ENCODE measurements at regions not wholly inside any gene's neighbourhood (a gene's known extent, or its start where the extent isn't known, plus 50 kb on each side); places are given as distances from the start of the nearest gene placed in this dataset.

- H3K9me3 ChIP-seq = no peaks in the 10 kb centered on the region
- TF ChIP-seq POLR2A (IDR thresholded peaks at IDR 0.05) (no peak), EP300 (IDR thresholded peaks at IDR 0.05) (no peak), CTCF (IDR thresholded peaks at IDR 0.05) (no peak)
- no peaks in the 10 kb centered on the region for H3K36me3 ChIP-seq
- no peaks in the 10 kb centered on the region for H3K4me1 ChIP-seq (ENCODE audit: insufficient read depth)
- 67 to 74% (median 71%) methylated on average over 4 of the region's 4 CpGs for WGBS, 3 donors
- no peak overlapping the region for H3K27ac ChIP-seq
- H3K4me3 ChIP-seq = no peak overlapping the region
- H3K27me3 ChIP-seq = no peaks in the 10 kb centered on the region
- DNase-seq = no peak
- intact Hi-C loops (cut with DNase I) = no loop called here
Observed at GRCh38 chr10:129168660-129169059, 298.4 kb upstream of the MGMT start.

GRCh38 chr10:129169115-129169514, 297.9 kb upstream of the MGMT start:
- H3K27ac ChIP-seq = no peak overlapping the region
- 81 to 83% (median 82%) methylated on average over 6 of the region's 6 CpGs for WGBS, 3 donors
- no peak overlapping the region for H3K4me3 ChIP-seq
- H3K4me1 ChIP-seq (ENCODE audit: insufficient read depth) = no peaks in the 10 kb centered on the region
- intact Hi-C loops (cut with DNase I) = no loop called here
- H3K9me3 ChIP-seq = no peaks in the 10 kb centered on the region
- no peak for DNase-seq
- H3K36me3 ChIP-seq = no peaks in the 10 kb centered on the region
- TF ChIP-seq EP300 (IDR thresholded peaks at IDR 0.05) (no peak), CTCF (IDR thresholded peaks at IDR 0.05) (no peak), POLR2A (IDR thresholded peaks at IDR 0.05) (no peak)
- no peaks in the 10 kb centered on the region for H3K27me3 ChIP-seq

- no peak for TF ChIP-seq POLR2A (IDR thresholded peaks at IDR 0.05)
- TF ChIP-seq CTCF (IDR thresholded peaks at IDR 0.05) = no peak
- TF ChIP-seq EP300 (IDR thresholded peaks at IDR 0.05) = no peak
- Histone ChIP-seq H3K9me3 (no peaks in the 10 kb centered on the region), H3K36me3 (no peaks in the 10 kb centered on the region), H3K27ac (no peak overlapping the region), H3K4me1 (ENCODE audit: insufficient read depth) (no peaks in the 10 kb centered on the region), H3K27me3 (no peaks in the 10 kb centered on the region), H3K4me3 (no peak overlapping the region)
- 72 to 89% (median 88%) methylated on average over 3 of the region's 3 CpGs for WGBS, 3 donors
- no peak for DNase-seq
- intact Hi-C loops (cut with DNase I) = no loop called here
Observed at GRCh38 chr10:129170812-129171211, 296.2 kb upstream of the MGMT start.

- TF ChIP-seq POLR2A (IDR thresholded peaks at IDR 0.05) = no peak
- Histone ChIP-seq H3K27me3 (no peaks in the 10 kb centered on the region), H3K9me3 (no peaks in the 10 kb centered on the region), H3K27ac (no peak overlapping the region), H3K36me3 (no peaks in the 10 kb centered on the region), H3K4me3 (no peak overlapping the region), H3K4me1 (ENCODE audit: insufficient read depth) (no peaks in the 10 kb centered on the region)
- DNase-seq = no peak
- intact Hi-C loops (cut with DNase I) = no loop called here
- WGBS, 3 donors = 16 to 21% (median 18%) methylated on average over 3 of the region's 3 CpGs
Observed at GRCh38 chr10:129171812-129172211, 295.2 kb upstream of the MGMT start.

- no peak overlapping the region for H3K4me3 ChIP-seq
- WGBS, 3 donors = 76 to 80% (median 80%) methylated on average over 10 of the region's 10 CpGs
- no peaks in the 10 kb centered on the region for H3K27me3 ChIP-seq
- intact Hi-C loops (cut with DNase I) = no loop called here
- no peaks in the 10 kb centered on the region for H3K4me1 ChIP-seq (ENCODE audit: insufficient read depth)
- DNase-seq = no peak
- H3K9me3 ChIP-seq = no peaks in the 10 kb centered on the region
- H3K27ac ChIP-seq = no peak overlapping the region
- H3K36me3 ChIP-seq = no peaks in the 10 kb centered on the region
- TF ChIP-seq POLR2A (IDR thresholded peaks at IDR 0.05) (no peak), EP300 (IDR thresholded peaks at IDR 0.05) (no peak), CTCF (IDR thresholded peaks at IDR 0.05) (no peak)
Observed at GRCh38 chr10:129174232-129175014, 292.6 kb upstream of the MGMT start.

All from ovary (tissue), 7 donors.